ENCODE measurements at regions not wholly inside any gene's neighbourhood (a gene's known extent, or its start where the extent isn't known, plus 50 kb on each side); places are given as distances from the start of the nearest gene placed in this dataset.

- TF ChIP-seq MAZ (IDR thresholded peaks at IDR 0.05; ENCODE audit: borderline replicate concordance, low read depth, low read length) (no peak), CTCF (conservative IDR thresholded peaks at IDR 0.05; ENCODE audit: low read depth, low read length) (no peak), CEBPB (IDR thresholded peaks at IDR 0.05; ENCODE audit: low read depth, low read length) (no peak)
These were observed 344.3 kb downstream of the BCOR start for GRCh38 chrX:39753293-39753996.

Measured in IMR-90 (cell line).